MCF 10A (cell line): ENCODE measurements at regions not wholly inside any gene's neighbourhood (a gene's known extent, or its start where the extent isn't known, plus 50 kb on each side); places are given as distances from the start of the nearest gene placed in this dataset.

Experiments used
- BruUV-seq: library from RNA; stranded (reverse); fragments of 400-500 nt; replicated peaks from 2 replicates; lab custom pipeline; 2021; lab: Mats Ljungman, UMichigan
- CTCF ChIA-PET: fragments of 300-600 bp; sonication (Branson Sonifier 250); formaldehyde crosslinking; extraction: SDS; loops from one replicate; lab custom pipeline; 2021; ENCODE audit warnings: antibody characterized with exemption, inconsistent platforms; lab: Yijun Ruan, JAX
- POLR2A ChIA-PET: fragments of 300-600, 350-650 bp; sonication (Branson Sonifier 250); formaldehyde crosslinking; extraction: SDS; loops from one replicate; lab custom pipeline; 2020; ENCODE audit warnings: antibody characterized with exemption, inconsistent platforms; lab: Yijun Ruan, JAX
- DNase-seq: peaks from one replicate; pipeline ENCODE4 v3.0.0-alpha.2; 2018; ENCODE audit not compliant: unreplicated experiment
- H3K27ac Mint-ChIP-seq: one replicate; pipeline ENCODE4 v1.8.0; 2022; ENCODE audit warnings: mild to moderate bottlenecking, low read depth, mixed read lengths; ENCODE audit not compliant: unreplicated experiment
- H3K27me3 Mint-ChIP-seq: one replicate; pipeline ENCODE4 v1.8.0; 2022; ENCODE audit warnings: mixed read lengths; ENCODE audit not compliant: insufficient read depth, unreplicated experiment
- H3K36me3 Mint-ChIP-seq: one replicate; pipeline ENCODE4 v1.8.0; 2022; ENCODE audit warnings: mild to moderate bottlenecking, moderate library complexity, mixed read lengths; ENCODE audit not compliant: insufficient read depth, unreplicated experiment
- H3K4me1 Mint-ChIP-seq: one replicate; pipeline ENCODE4 v1.8.0; 2022; ENCODE audit warnings: mixed read lengths; ENCODE audit not compliant: insufficient read depth, unreplicated experiment
- H3K4me3 Mint-ChIP-seq: one replicate; pipeline ENCODE4 v1.8.0; 2022; ENCODE audit warnings: mild to moderate bottlenecking, moderate library complexity, mixed read lengths; ENCODE audit not compliant: unreplicated experiment
- H3K9me3 Mint-ChIP-seq: one replicate; pipeline ENCODE4 v1.8.0; 2022; ENCODE audit warnings: mixed read lengths; ENCODE audit not compliant: unreplicated experiment
- intact Hi-C: fragments of 100-400 bp; cut with micrococcal nuclease; formaldehyde crosslinking; loops from 2 replicates; pipeline ENCODE4 v1.14.1; 2022
- TF ChIP-seq, protein P1 (sequence below): fragments of 200-600 bp; IDR thresholded peaks from one replicate; pipeline ENCODE4 v1.8.0; 2022; ENCODE audit warnings: antibody characterized with exemption, mild to moderate bottlenecking; ENCODE audit not compliant: unreplicated experiment

DNA sequence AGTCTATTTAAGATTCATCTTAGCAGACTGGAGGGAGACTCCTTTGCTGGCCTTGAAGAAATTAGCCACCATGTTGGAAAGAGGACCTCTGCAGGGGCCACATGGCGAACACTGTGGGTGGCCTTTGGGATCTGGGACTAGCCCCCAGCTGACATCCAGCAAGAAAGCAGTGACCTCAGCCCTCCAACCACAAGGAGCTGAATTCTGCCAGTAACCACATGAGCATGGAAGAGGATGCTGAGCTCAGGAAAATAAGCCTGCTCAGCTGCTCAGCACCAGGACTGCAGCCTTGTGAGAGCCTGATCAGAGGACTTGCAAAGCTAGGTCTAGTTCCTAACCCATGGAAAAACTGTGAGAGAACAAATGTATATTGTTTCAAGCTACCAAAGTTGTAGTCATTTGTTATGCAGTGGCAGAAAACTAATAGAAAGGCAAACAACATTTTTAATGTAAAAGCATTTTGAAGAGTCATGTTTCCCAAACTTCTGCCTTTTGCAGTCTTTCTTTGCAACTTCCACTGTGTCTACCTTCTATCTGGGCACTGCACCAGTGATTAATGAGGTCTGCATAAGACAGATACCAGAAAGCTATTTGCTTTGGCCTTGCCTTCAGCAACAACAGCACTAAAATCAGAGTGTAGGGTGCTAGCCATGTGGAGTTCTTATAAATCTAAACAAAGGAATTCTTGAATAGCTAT lies 183.7 kb downstream of the FGFR2 start:
- no peak overlapping the region for H3K4me3 Mint-ChIP-seq

DNA sequence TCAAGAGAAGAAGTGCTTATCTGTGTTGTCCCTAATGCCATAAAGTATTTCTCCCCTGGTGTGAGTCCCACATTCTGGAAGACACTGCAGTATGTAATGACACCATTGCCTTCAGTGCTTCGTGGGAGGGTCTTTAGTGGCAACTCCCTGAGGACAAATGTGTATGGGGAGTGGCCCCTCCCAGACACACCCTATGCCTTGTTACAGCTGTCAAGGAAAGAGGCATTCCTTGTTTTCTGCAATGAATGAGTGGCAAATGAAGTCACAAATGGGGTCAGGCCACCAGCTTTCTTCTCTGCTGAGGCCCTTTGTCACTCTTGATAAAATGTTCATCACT lies 183.2 kb downstream of the FGFR2 start:
- POLR2A ChIA-PET: interaction anchor here (0.9 kb wide), 1 partner anchor 12 kb away, joined by 3 read pairs; no protein-coding TSS in a partner anchor
- Mint-ChIP-seq H3K36me3 (no peaks in the 10 kb centered on the region), H3K9me3 (no peaks in the 10 kb centered on the region), H3K4me1 (peaks cover 26% of the 10 kb centered on the region), H3K4me3 (no peak overlapping the region), H3K27ac (no peak overlapping the region), H3K27me3 (no peaks in the 10 kb centered on the region)
- TF ChIP-seq, protein P1, sequence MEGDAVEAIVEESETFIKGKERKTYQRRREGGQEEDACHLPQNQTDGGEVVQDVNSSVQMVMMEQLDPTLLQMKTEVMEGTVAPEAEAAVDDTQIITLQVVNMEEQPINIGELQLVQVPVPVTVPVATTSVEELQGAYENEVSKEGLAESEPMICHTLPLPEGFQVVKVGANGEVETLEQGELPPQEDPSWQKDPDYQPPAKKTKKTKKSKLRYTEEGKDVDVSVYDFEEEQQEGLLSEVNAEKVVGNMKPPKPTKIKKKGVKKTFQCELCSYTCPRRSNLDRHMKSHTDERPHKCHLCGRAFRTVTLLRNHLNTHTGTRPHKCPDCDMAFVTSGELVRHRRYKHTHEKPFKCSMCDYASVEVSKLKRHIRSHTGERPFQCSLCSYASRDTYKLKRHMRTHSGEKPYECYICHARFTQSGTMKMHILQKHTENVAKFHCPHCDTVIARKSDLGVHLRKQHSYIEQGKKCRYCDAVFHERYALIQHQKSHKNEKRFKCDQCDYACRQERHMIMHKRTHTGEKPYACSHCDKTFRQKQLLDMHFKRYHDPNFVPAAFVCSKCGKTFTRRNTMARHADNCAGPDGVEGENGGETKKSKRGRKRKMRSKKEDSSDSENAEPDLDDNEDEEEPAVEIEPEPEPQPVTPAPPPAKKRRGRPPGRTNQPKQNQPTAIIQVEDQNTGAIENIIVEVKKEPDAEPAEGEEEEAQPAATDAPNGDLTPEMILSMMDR: no peak
- no peak for DNase-seq
- CTCF ChIA-PET: no interaction called here
- no TSS peak for BruUV-seq
- intact Hi-C loops: loop anchor here (5.0 kb wide), 2 partner anchors 42 to 88 kb away; no protein-coding TSS in a partner anchor

More for the DNA sequence above, 183.7 kb downstream of the FGFR2 start:
- Mint-ChIP-seq H3K36me3 (no peaks in the 10 kb centered on the region), H3K4me1 (peaks cover 26% of the 10 kb centered on the region), H3K9me3 (no peaks in the 10 kb centered on the region), H3K27me3 (no peaks in the 10 kb centered on the region), H3K27ac (no peak overlapping the region)
- DNase-seq: no peak
- CTCF ChIA-PET: no interaction called here
- intact Hi-C loops: loop anchor here (5.0 kb wide), 2 partner anchors 43 to 87 kb away; no protein-coding TSS in a partner anchor
- BruUV-seq: no TSS peak
- TF ChIP-seq, protein P1: no peak
- POLR2A ChIA-PET: interaction anchor here (0.9 kb wide), 1 partner anchor 12 kb away, joined by 3 read pairs; no protein-coding TSS in a partner anchor

DNA sequence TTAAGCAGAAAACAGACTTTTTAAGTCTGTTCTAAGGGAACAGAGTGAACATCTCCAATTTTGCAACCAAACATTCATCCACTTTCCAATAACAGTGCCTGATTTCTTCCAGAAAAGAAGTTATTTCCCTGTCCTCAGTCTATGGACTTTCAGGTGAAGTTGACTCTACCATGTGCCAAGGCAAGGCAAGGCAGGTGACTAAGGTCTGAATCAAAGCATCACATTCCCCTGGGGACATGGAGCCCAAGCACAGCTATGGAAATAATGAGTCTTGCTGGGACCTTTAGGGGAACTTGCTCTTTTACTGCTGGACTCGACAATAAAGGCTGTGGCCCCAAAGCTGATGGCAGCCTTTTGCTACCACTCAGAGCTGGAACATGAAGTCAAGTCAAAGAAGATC lies 182.2 kb downstream of the FGFR2 start:
- TF ChIP-seq, protein P1: no peak
- BruUV-seq: no TSS peak
- Mint-ChIP-seq H3K36me3 (no peaks in the 10 kb centered on the region), H3K4me1 (peaks cover 26% of the 10 kb centered on the region), H3K9me3 (no peaks in the 10 kb centered on the region), H3K4me3 (no peak overlapping the region), H3K27ac (no peak overlapping the region), H3K27me3 (no peaks in the 10 kb centered on the region)
- ChIA-PET POLR2A (no interaction called here), CTCF (interaction anchor here (0.6 kb wide), 1 partner anchor 471 kb away, joined by 3 read pairs; no protein-coding TSS in a partner anchor)
- no peak for DNase-seq
- intact Hi-C loops: loop anchor here (5.0 kb wide), 2 partner anchors 41 to 89 kb away; no protein-coding TSS in a partner anchor

DNA sequence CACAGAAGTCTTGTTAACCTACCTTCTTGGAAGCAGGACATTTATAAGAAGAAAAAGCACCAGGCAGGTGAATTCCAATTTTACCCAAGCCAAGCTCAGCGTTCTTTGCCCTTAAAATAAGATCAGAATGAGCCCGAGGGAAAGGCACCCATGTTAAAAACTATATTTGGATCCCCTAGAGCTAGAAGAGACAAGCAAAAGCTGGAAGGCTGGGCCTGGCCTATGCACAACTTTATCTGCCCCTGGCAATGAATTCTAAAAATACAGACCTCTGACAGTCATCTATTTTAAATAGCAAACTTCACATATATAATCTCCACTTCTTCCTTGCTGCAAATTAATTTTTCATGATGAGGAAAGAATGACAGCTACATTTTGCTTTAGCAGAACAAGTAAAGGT lies 180.9 kb downstream of the FGFR2 start:
- Mint-ChIP-seq H3K27ac (no peak overlapping the region), H3K9me3 (no peaks in the 10 kb centered on the region), H3K4me1 (peaks cover 26% of the 10 kb centered on the region), H3K4me3 (no peak overlapping the region), H3K27me3 (no peaks in the 10 kb centered on the region), H3K36me3 (no peaks in the 10 kb centered on the region)
- intact Hi-C loops: loop anchor here (5.0 kb wide), 2 partner anchors 40 to 90 kb away; no protein-coding TSS in a partner anchor
- TF ChIP-seq, protein P1: no peak
- no peak for DNase-seq
- POLR2A ChIA-PET: interaction anchor here (0.6 kb wide), 2 partner anchors 112 to 128 kb away, joined by 3 read pairs; no protein-coding TSS in a partner anchor
- CTCF ChIA-PET: interaction anchor here (0.6 to 1.2 kb wide), 4 partner anchors 10 to 851 kb away, joined by 3 to 4 read pairs (median 3); no protein-coding TSS in a partner anchor
- no TSS peak for BruUV-seq
